Keratinocyte (primary cell): ENCODE measurements at regions not wholly inside any gene's neighbourhood (a gene's known extent, or its start where the extent isn't known, plus 50 kb on each side); places are given as distances from the start of the nearest gene placed in this dataset.

Experiments used
- CTCF ChIP-seq, 3 experiments: IDR thresholded peaks in 1 of 3; conservative IDR thresholded peaks in 1 of 3; optimal IDR thresholded peaks in 1 of 3; 2 replicates in 2 of 3; 3 replicates in 1 of 3; pipeline versions ENCODE3 to v1.5.1; 2011; ENCODE audit warnings: low read length in 3 of 3, mild to moderate bottlenecking in 3 of 3, moderate library complexity in 2 of 3, control low read depth in 1 of 3, inconsistent platforms in 1 of 3; ENCODE audit not compliant: insufficient read depth in 2 of 3; ENCODE audit errors: extremely low read depth in 1 of 3
- EZH2 ChIP-seq: IDR thresholded peaks from one replicate; pipeline ENCODE4 v1.6.1; 2012; ENCODE audit warnings: inconsistent platforms, mild to moderate bottlenecking, low read length, moderate library complexity

GRCh38 chr10:78426181-78426580, 392.5 kb downstream of the RPS24 start:
- no peak for TF ChIP-seq CTCF (optimal IDR thresholded peaks at IDR 0.05 in 1 of 3, IDR thresholded peaks at IDR 0.05 in 1 of 3, conservative IDR thresholded peaks at IDR 0.05 in 1 of 3; ENCODE audit: extremely low read depth in 1 of 3, insufficient read depth in 2 of 3, low read length in 3 of 3)
- no peak for TF ChIP-seq EZH2
